Keratinocyte (primary cell): ENCODE measurements at regions not wholly inside any gene's neighbourhood (a gene's known extent, or its start where the extent isn't known, plus 50 kb on each side); places are given as distances from the start of the nearest gene placed in this dataset.

Source experiments
- DNase-seq: peaks from one replicate; pipeline ENCODE4 v3.0.0-alpha.2; 2011; ENCODE audit warnings: low read depth, missing footprints, low spot score
- FAIRE-seq: peaks from 2 replicates; lab custom pipeline; 2011; peaks lifted over from hg19 to GRCh38; lab: Jason Lieb, UNC
- H2AFZ ChIP-seq: 2 replicates; pipeline ENCODE4 v1.6.0; 2012; ENCODE audit warnings: low read length, control low read depth, inconsistent platforms; ENCODE audit not compliant: control insufficient read depth
- H3K27ac ChIP-seq: 2 replicates; pipeline ENCODE4 v1.5.1; 2011; ENCODE audit warnings: low read length; ENCODE audit not compliant: control insufficient read depth, insufficient read depth
- H3K27me3 ChIP-seq: 3 replicates; pipeline ENCODE4 v1.6.0; 2011; ENCODE audit warnings: low read length; ENCODE audit not compliant: control insufficient read depth, insufficient read depth; ENCODE audit errors: extremely low read depth
- H3K36me3 ChIP-seq, 2 experiments: 2 replicates in 1 of 2; 3 replicates in 1 of 2; pipeline ENCODE4 v1.5.1; 2011; ENCODE audit warnings: low read length in 2 of 2, mild to moderate bottlenecking in 1 of 2; ENCODE audit not compliant: control insufficient read depth in 2 of 2, insufficient read depth in 2 of 2; ENCODE audit errors: extremely low read depth in 1 of 2
- H3K4me1 ChIP-seq: 3 replicates; pipeline ENCODE4 v1.5.1; 2011; ENCODE audit warnings: low read length; ENCODE audit not compliant: control insufficient read depth, insufficient read depth; ENCODE audit errors: extremely low read depth
- H3K4me2 ChIP-seq: 3 replicates; pipeline ENCODE4 v1.6.0; 2011; ENCODE audit warnings: low read depth, low read length; ENCODE audit not compliant: control insufficient read depth, insufficient read depth; ENCODE audit errors: extremely low read depth
- H3K4me3 ChIP-seq, 3 experiments: fragments of 200-600 bp in 1 of 3; sonication (generic) in 1 of 3; 2 replicates in 2 of 3; 3 replicates in 1 of 3; pipeline ENCODE4 v1.5.1; 2011 to 2016; ENCODE audit warnings: low read length in 3 of 3, mild to moderate bottlenecking in 3 of 3, control low read depth in 2 of 3, inconsistent platforms in 1 of 3, low read depth in 1 of 3, mixed read lengths in 1 of 3, mixed run types in 1 of 3, moderate library complexity in 1 of 3; ENCODE audit not compliant: control insufficient read depth in 2 of 3, insufficient read depth in 2 of 3; ENCODE audit errors: extremely low read depth in 1 of 3
- H3K79me2 ChIP-seq: 2 replicates; pipeline ENCODE4 v1.6.0; 2012; ENCODE audit warnings: low read length; ENCODE audit not compliant: control insufficient read depth, insufficient read depth
- H3K9ac ChIP-seq: 3 replicates; pipeline ENCODE4 v1.6.0; 2011; ENCODE audit warnings: low read length; ENCODE audit not compliant: control insufficient read depth, insufficient read depth; ENCODE audit errors: extremely low read depth
- H3K9me1 ChIP-seq: 3 replicates; pipeline ENCODE4 v1.6.0; 2011; ENCODE audit warnings: low read length; ENCODE audit not compliant: control insufficient read depth, insufficient read depth; ENCODE audit errors: extremely low read depth
- H3K9me3 ChIP-seq: 2 replicates; pipeline ENCODE4 v1.5.1; 2012; ENCODE audit warnings: low read depth, low read length; ENCODE audit not compliant: control insufficient read depth
- H4K20me1 ChIP-seq: 3 replicates; pipeline ENCODE4 v1.6.0; 2011; ENCODE audit warnings: low read length; ENCODE audit not compliant: control insufficient read depth, insufficient read depth; ENCODE audit errors: extremely low read depth
- CTCF ChIP-seq, 3 experiments: IDR thresholded peaks in 1 of 3; conservative IDR thresholded peaks in 1 of 3; optimal IDR thresholded peaks in 1 of 3; 2 replicates in 2 of 3; 3 replicates in 1 of 3; pipeline versions ENCODE3 to v1.5.1; 2011; ENCODE audit warnings: low read length in 3 of 3, mild to moderate bottlenecking in 3 of 3, moderate library complexity in 2 of 3, control low read depth in 1 of 3, inconsistent platforms in 1 of 3; ENCODE audit not compliant: insufficient read depth in 2 of 3; ENCODE audit errors: extremely low read depth in 1 of 3
- EZH2 ChIP-seq: IDR thresholded peaks from one replicate; pipeline ENCODE4 v1.6.1; 2012; ENCODE audit warnings: inconsistent platforms, mild to moderate bottlenecking, low read length, moderate library complexity
- dilution Hi-C: fragments of 300-500 bp; cut with MboI; formaldehyde crosslinking; loops from one replicate; pipeline ENCODE4 v1.7.0; 2020; ENCODE audit warnings: low sequenced_read_pairs; ENCODE audit not compliant: extremely low pct_ligation_motif_present

- no peaks in the 10 kb centered on the region for H3K36me3 ChIP-seq
- H3K9ac ChIP-seq, result no peak overlapping the region
- no peaks in the 10 kb centered on the region for H3K9me1 ChIP-seq
- no peaks in the 10 kb centered on the region for H3K4me1 ChIP-seq
- H4K20me1 ChIP-seq, result no peaks in the 10 kb centered on the region
- dilution Hi-C loops, result no loop called here
- no peak overlapping the region for H3K27ac ChIP-seq
- no peaks in the 10 kb centered on the region for H3K9me3 ChIP-seq
- H2AFZ ChIP-seq, result no peak overlapping the region
- TF ChIP-seq EZH2 (no peak), CTCF (optimal IDR thresholded peaks at IDR 0.05 in 1 of 3, IDR thresholded peaks at IDR 0.05 in 1 of 3, conservative IDR thresholded peaks at IDR 0.05 in 1 of 3; ENCODE audit: extremely low read depth in 1 of 3, insufficient read depth in 2 of 3, low read length in 3 of 3) (no peak)
- H3K79me2 ChIP-seq, result no peaks in the 10 kb centered on the region
- H3K4me2 ChIP-seq, result no peak overlapping the region
- no peak for DNase-seq
- FAIRE-seq, result no peak
- no peaks in the 10 kb centered on the region for H3K27me3 ChIP-seq
- no peak overlapping the region for H3K4me3 ChIP-seq
Measured at GRCh38 chr14:38611928-38612327, 356.0 kb upstream of the CLEC14A start.

- Histone ChIP-seq H4K20me1 (no peaks in the 10 kb centered on the region), H2AFZ (no peak overlapping the region), H3K36me3 (no peaks in the 10 kb centered on the region), H3K27me3 (no peaks in the 10 kb centered on the region), H3K27ac (no peak overlapping the region), H3K9me3 (no peaks in the 10 kb centered on the region), H3K79me2 (no peaks in the 10 kb centered on the region), H3K4me3 (no peak overlapping the region), H3K9ac (no peak overlapping the region), H3K4me1 (no peaks in the 10 kb centered on the region), H3K4me2 (no peak overlapping the region), H3K9me1 (no peaks in the 10 kb centered on the region)
- DNase-seq (no peak), FAIRE-seq (no peak)
- no peak for TF ChIP-seq CTCF (optimal IDR thresholded peaks at IDR 0.05 in 1 of 3, IDR thresholded peaks at IDR 0.05 in 1 of 3, conservative IDR thresholded peaks at IDR 0.05 in 1 of 3; ENCODE audit: extremely low read depth in 1 of 3, insufficient read depth in 2 of 3, low read length in 3 of 3)
- no peak for TF ChIP-seq EZH2
- dilution Hi-C loops, result no loop called here
Measured at GRCh38 chr14:38608244-38608643, 352.4 kb upstream of the CLEC14A start.
